ENCODE measurements at regions not wholly inside any gene's neighbourhood (a gene's known extent, or its start where the extent isn't known, plus 50 kb on each side); places are given as distances from the start of the nearest gene placed in this dataset.

GRCh38 chr5:19322716-19323485 is 665.1 kb downstream of the CDH18 start (continued):
- no peak for TF ChIP-seq ZNF770 (CRISPR knock-in tag; IDR thresholded peaks at IDR 0.05)

GRCh38 chr5:19334278-19334677 is 653.7 kb downstream of the CDH18 start:
- POLR2A ChIA-PET = no interaction called here
- intact Hi-C loops (cut with micrococcal nuclease; ENCODE audit: unreplicated experiment) = no loop called here
- WGBS (ENCODE audit: low lambda C conversion rate) = 25% methylated on average over 6 of the region's 6 CpGs
- TF ChIP-seq IRF1 (CRISPR knock-in tag; IDR thresholded peaks at IDR 0.05; ENCODE audit: low read depth) (no peak), KDM6A (CRISPR knock-in tag; IDR thresholded peaks at IDR 0.05; ENCODE audit: low read depth) (no peak), ZFAT (CRISPR knock-in tag; conservative IDR thresholded peaks at IDR 0.05) (no peak), ZBTB34 (CRISPR knock-in tag; IDR thresholded peaks at IDR 0.05) (no peak), ZNF33A (CRISPR knock-in tag; IDR thresholded peaks at IDR 0.05; ENCODE audit: borderline replicate concordance) (no peak), MEIS2 (CRISPR knock-in tag; IDR thresholded peaks at IDR 0.05) (no peak), ZNF232 (CRISPR knock-in tag; IDR thresholded peaks at IDR 0.05; ENCODE audit: borderline replicate concordance) (no peak), THYN1 (CRISPR knock-in tag; IDR thresholded peaks at IDR 0.05; ENCODE audit: borderline replicate concordance, low read depth) (no peak), ZNF30 (CRISPR knock-in tag; IDR thresholded peaks at IDR 0.05) (no peak), FOXM1 (CRISPR knock-in tag; IDR thresholded peaks at IDR 0.05) (no peak), ZNF44 (CRISPR knock-in tag; IDR thresholded peaks at IDR 0.05) (no peak), HOXA5 (CRISPR knock-in tag; IDR thresholded peaks at IDR 0.05) (no peak), JUND (CRISPR knock-in tag; IDR thresholded peaks at IDR 0.05) (no peak), HMGXB3 (CRISPR knock-in tag; IDR thresholded peaks at IDR 0.05; ENCODE audit: borderline replicate concordance) (no peak)

More at GRCh38 chr5:19334278-19334677, 653.7 kb downstream of the CDH18 start:
- DNase-seq (ENCODE audit: low spot score) (no peak), ATAC-seq (no peak), FAIRE-seq (no peak)
- H3K9ac ChIP-seq (ENCODE audit: insufficient read depth, low read depth, low read length) = no peak overlapping the region
- H2AFZ ChIP-seq (ENCODE audit: low read length) = no peak overlapping the region
- H3K79me2 ChIP-seq (ENCODE audit: insufficient read depth, low read length) = no peaks in the 10 kb centered on the region
- H3K4me3 ChIP-seq (replicated peaks in 1 of 3; ENCODE audit: insufficient read depth in 1 of 3, low read depth in 2 of 3, low read length in 3 of 3) = no peak overlapping the region
- no peaks in the 10 kb centered on the region for H3K4me1 ChIP-seq (ENCODE audit: insufficient read depth, low read length)
- H3K27ac ChIP-seq (ENCODE audit: extremely low read length, insufficient read depth, low read length) = no peak overlapping the region
- H3K27me3 ChIP-seq (ENCODE audit: control insufficient read depth in 1 of 2, insufficient read depth in 2 of 2, low read length in 2 of 2) = no peaks in the 10 kb centered on the region
- H3K4me2 ChIP-seq (ENCODE audit: low read depth, low read length) = no peak overlapping the region
- BruUV-seq (replicated peaks) = no TSS peak
- in situ Hi-C loops (cut with HindIII; ENCODE audit: extremely low pct_ligation_motif_present, low pct_unique_long_range_greater_than_20kb) = no loop called here
- H3K36me3 ChIP-seq (replicated peaks in 1 of 2; ENCODE audit: control insufficient read depth in 1 of 2, insufficient read depth in 2 of 2, low read length in 2 of 2) = no peaks in the 10 kb centered on the region
- no peaks in the 10 kb centered on the region for H4K20me1 ChIP-seq (ENCODE audit: insufficient read depth, low read length)
- peaks cover 55% of the 10 kb centered on the region for H3K9me3 ChIP-seq (ENCODE audit: low read length)
- CTCF ChIA-PET (ENCODE audit: low intra/inter-chr PET ratio, low total read pairs) = no interaction called here

All from HepG2 (cell line).